ENCODE measurements at regions not wholly inside any gene's neighbourhood (a gene's known extent, or its start where the extent isn't known, plus 50 kb on each side); places are given as distances from the start of the nearest gene placed in this dataset.

DNA sequence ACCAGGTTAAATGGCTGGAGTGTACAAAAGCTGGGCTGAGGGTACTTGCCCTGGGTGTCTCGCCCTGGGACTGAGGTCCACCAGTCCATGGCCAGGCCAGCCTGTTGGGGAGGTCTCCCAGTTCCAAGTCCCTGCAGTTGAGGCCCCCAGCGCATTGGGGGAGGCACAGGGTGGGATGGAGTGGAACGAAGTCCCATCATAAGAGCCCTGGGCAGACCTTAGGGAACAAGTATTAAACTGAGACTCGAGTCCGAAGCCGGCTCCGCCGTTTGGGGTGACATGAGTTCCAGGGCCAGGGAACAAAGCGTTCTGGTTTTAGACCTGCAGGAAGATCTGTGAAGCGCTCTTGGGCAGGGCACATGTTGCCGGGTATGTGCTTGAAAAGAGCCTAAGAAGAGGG, 84.7 kb downstream of the ALG10 start:
- no peak for TF ChIP-seq POLR2AphosphoS5 (IDR thresholded peaks at IDR 0.05)
- no peak for TF ChIP-seq POLR2A (IDR thresholded peaks at IDR 0.05)
- TF ChIP-seq, protein P1, sequence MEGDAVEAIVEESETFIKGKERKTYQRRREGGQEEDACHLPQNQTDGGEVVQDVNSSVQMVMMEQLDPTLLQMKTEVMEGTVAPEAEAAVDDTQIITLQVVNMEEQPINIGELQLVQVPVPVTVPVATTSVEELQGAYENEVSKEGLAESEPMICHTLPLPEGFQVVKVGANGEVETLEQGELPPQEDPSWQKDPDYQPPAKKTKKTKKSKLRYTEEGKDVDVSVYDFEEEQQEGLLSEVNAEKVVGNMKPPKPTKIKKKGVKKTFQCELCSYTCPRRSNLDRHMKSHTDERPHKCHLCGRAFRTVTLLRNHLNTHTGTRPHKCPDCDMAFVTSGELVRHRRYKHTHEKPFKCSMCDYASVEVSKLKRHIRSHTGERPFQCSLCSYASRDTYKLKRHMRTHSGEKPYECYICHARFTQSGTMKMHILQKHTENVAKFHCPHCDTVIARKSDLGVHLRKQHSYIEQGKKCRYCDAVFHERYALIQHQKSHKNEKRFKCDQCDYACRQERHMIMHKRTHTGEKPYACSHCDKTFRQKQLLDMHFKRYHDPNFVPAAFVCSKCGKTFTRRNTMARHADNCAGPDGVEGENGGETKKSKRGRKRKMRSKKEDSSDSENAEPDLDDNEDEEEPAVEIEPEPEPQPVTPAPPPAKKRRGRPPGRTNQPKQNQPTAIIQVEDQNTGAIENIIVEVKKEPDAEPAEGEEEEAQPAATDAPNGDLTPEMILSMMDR (IDR thresholded peaks at IDR 0.05), result no peak
